ENCODE measurements at regions not wholly inside any gene's neighbourhood (a gene's known extent, or its start where the extent isn't known, plus 50 kb on each side); places are given as distances from the start of the nearest gene placed in this dataset.

- no peaks in the 10 kb centered on the region for H3K79me2 ChIP-seq (ENCODE audit: insufficient read depth, low read length)
- WGBS (ENCODE audit: low lambda C conversion rate), result 15% methylated on average over 3 of the region's 6 CpGs
- H3K4me2 ChIP-seq (ENCODE audit: low read depth, low read length), result no peak overlapping the region
- H3K4me1 ChIP-seq (ENCODE audit: insufficient read depth, low read length), result peaks cover 23% of the 10 kb centered on the region
- H3K9ac ChIP-seq (ENCODE audit: insufficient read depth, low read depth, low read length), result no peak overlapping the region
- ATAC-seq, result no peak
- H3K27me3 ChIP-seq (ENCODE audit: control insufficient read depth in 1 of 2, insufficient read depth in 2 of 2, low read length in 2 of 2), result no peaks in the 10 kb centered on the region; a peak in 3 of 5 replicates
- H3K9me3 ChIP-seq (ENCODE audit: low read length), result no peaks in the 10 kb centered on the region
- POLR2A ChIA-PET, result no interaction called here
- H3K4me3 ChIP-seq (replicated peaks in 1 of 3; ENCODE audit: insufficient read depth in 1 of 3, low read depth in 2 of 3, low read length in 3 of 3), result no peak overlapping the region
- no TSS peak for BruUV-seq (replicated peaks)
- FAIRE-seq, result no peak
- intact Hi-C loops (cut with micrococcal nuclease; ENCODE audit: unreplicated experiment), result no loop called here
- CTCF ChIA-PET (ENCODE audit: low intra/inter-chr PET ratio, low total read pairs), result no interaction called here
- TF ChIP-seq ETS1 (CRISPR knock-in tag; IDR thresholded peaks at IDR 0.05) (no peak), FOXP4 (CRISPR knock-in tag; IDR thresholded peaks at IDR 0.05) (no peak), YEATS4 (CRISPR knock-in tag; IDR thresholded peaks at IDR 0.05; ENCODE audit: borderline replicate concordance) (no peak), IRF1 (CRISPR knock-in tag; IDR thresholded peaks at IDR 0.05; ENCODE audit: low read depth) (no peak), ZBTB14 (CRISPR knock-in tag; IDR thresholded peaks at IDR 0.05) (no peak), ZNF260 (CRISPR knock-in tag; IDR thresholded peaks at IDR 0.05; ENCODE audit: borderline replicate concordance, low read depth) (no peak), ZNF251 (CRISPR knock-in tag; IDR thresholded peaks at IDR 0.05) (no peak), RXRB (CRISPR knock-in tag; IDR thresholded peaks at IDR 0.05; ENCODE audit: borderline replicate concordance) (no peak), POLR2A (IDR thresholded peaks at IDR 0.05; ENCODE audit: insufficient read depth in 1 of 2, low read depth in 2 of 2, low read length in 2 of 2) (no peak), PRDM10 (CRISPR knock-in tag; IDR thresholded peaks at IDR 0.05; ENCODE audit: low read depth) (no peak)
- in situ Hi-C loops (cut with HindIII; ENCODE audit: extremely low pct_ligation_motif_present, low pct_unique_long_range_greater_than_20kb), result no loop called here
- H3K36me3 ChIP-seq (replicated peaks in 1 of 2; ENCODE audit: control insufficient read depth in 1 of 2, insufficient read depth in 2 of 2, low read length in 2 of 2), result no peaks in the 10 kb centered on the region
- no peak overlapping the region for H3K27ac ChIP-seq (ENCODE audit: extremely low read length, insufficient read depth, low read length)
- no peak for DNase-seq (ENCODE audit: low spot score)
- no peaks in the 10 kb centered on the region for H4K20me1 ChIP-seq (ENCODE audit: insufficient read depth, low read length)
- no peak overlapping the region for H2AFZ ChIP-seq (ENCODE audit: low read length)
Measured at GRCh38 chr22:22789922-22790845, 97.4 kb upstream of the IGLL5 start.

Measured in HepG2 (cell line).